ENCODE measurements at regions not wholly inside any gene's neighbourhood (a gene's known extent, or its start where the extent isn't known, plus 50 kb on each side); places are given as distances from the start of the nearest gene placed in this dataset.

DNA sequence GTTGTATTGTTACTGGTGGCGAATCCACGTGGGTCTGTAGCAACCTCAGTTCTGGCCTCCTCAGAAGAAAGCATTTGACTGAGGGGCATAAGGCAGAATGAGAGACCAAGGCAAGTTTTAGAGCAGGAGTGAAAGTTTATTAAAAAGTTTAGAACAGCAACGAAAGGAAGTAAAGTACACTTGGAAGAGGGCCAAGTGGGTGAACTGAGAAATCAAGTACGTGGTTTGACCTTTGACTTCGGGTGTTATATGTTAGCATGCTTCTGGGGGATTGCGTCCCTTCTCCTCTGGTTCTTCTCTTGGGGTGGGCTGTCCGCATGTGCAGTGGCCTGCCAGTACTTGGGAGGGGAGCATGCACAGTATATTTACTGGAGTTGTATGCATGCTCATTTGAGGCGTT is 232.7 kb upstream of the GATB start:
- Histone ChIP-seq H3K27ac (ENCODE audit: extremely low read depth, low read depth, low read length) (no peak overlapping the region), H3K4me3 (ENCODE audit: low read depth, low read length) (no peak overlapping the region), H3K36me3 (ENCODE audit: control insufficient read depth in 2 of 2, insufficient read depth in 1 of 2, low read length in 2 of 2) (no peaks in the 10 kb centered on the region), H3K4me1 (ENCODE audit: control insufficient read depth, insufficient read depth, low read length) (no peaks in the 10 kb centered on the region), H3K9me3 (ENCODE audit: control insufficient read depth, insufficient read depth, low read depth, low read length) (no peaks in the 10 kb centered on the region)
- TF ChIP-seq ZNF404 (tag by site-specific recombination; IDR thresholded peaks at IDR 0.05) (no peak), ZBTB8A (tag by site-specific recombination; IDR thresholded peaks at IDR 0.05) (no peak), ZNF239 (tag by site-specific recombination; IDR thresholded peaks at IDR 0.05) (no peak), SALL2 (tag by site-specific recombination; IDR thresholded peaks at IDR 0.05; ENCODE audit: borderline replicate concordance) (no peak), EGR2 (tag by site-specific recombination; IDR thresholded peaks at IDR 0.05; ENCODE audit: low read depth) (no peak), GFI1B (tag by site-specific recombination; IDR thresholded peaks at IDR 0.05) (no peak), ZNF366 (tag by site-specific recombination; conservative IDR thresholded peaks at IDR 0.05) (no peak), ZNF560 (tag by site-specific recombination; IDR thresholded peaks at IDR 0.05; ENCODE audit: borderline replicate concordance) (no peak), KLF8 (tag by site-specific recombination; IDR thresholded peaks at IDR 0.05) (no peak), ZXDB (tag by site-specific recombination; IDR thresholded peaks at IDR 0.05) (no peak), ZNF140 (tag by site-specific recombination; IDR thresholded peaks at IDR 0.05) (no peak), ZEB2 (tag by site-specific recombination; IDR thresholded peaks at IDR 0.05) (no peak), MZF1 (tag by site-specific recombination; IDR thresholded peaks at IDR 0.05; ENCODE audit: borderline replicate concordance) (no peak), ZNF792 (tag by site-specific recombination; IDR thresholded peaks at IDR 0.05) (no peak), PRDM1 (tag by site-specific recombination; IDR thresholded peaks at IDR 0.05) (no peak)
- TF ChIP-seq, protein P1, sequence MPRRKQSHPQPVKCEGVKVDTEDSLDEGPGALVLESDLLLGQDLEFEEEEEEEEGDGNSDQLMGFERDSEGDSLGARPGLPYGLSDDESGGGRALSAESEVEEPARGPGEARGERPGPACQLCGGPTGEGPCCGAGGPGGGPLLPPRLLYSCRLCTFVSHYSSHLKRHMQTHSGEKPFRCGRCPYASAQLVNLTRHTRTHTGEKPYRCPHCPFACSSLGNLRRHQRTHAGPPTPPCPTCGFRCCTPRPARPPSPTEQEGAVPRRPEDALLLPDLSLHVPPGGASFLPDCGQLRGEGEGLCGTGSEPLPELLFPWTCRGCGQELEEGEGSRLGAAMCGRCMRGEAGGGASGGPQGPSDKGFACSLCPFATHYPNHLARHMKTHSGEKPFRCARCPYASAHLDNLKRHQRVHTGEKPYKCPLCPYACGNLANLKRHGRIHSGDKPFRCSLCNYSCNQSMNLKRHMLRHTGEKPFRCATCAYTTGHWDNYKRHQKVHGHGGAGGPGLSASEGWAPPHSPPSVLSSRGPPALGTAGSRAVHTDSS (tag by site-specific recombination; IDR thresholded peaks at IDR 0.05), result no peak
- TF ChIP-seq, protein P2, sequence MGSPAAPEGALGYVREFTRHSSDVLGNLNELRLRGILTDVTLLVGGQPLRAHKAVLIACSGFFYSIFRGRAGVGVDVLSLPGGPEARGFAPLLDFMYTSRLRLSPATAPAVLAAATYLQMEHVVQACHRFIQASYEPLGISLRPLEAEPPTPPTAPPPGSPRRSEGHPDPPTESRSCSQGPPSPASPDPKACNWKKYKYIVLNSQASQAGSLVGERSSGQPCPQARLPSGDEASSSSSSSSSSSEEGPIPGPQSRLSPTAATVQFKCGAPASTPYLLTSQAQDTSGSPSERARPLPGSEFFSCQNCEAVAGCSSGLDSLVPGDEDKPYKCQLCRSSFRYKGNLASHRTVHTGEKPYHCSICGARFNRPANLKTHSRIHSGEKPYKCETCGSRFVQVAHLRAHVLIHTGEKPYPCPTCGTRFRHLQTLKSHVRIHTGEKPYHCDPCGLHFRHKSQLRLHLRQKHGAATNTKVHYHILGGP (tag by site-specific recombination; IDR thresholded peaks at IDR 0.05), result no peak
- TF ChIP-seq, protein P3, sequence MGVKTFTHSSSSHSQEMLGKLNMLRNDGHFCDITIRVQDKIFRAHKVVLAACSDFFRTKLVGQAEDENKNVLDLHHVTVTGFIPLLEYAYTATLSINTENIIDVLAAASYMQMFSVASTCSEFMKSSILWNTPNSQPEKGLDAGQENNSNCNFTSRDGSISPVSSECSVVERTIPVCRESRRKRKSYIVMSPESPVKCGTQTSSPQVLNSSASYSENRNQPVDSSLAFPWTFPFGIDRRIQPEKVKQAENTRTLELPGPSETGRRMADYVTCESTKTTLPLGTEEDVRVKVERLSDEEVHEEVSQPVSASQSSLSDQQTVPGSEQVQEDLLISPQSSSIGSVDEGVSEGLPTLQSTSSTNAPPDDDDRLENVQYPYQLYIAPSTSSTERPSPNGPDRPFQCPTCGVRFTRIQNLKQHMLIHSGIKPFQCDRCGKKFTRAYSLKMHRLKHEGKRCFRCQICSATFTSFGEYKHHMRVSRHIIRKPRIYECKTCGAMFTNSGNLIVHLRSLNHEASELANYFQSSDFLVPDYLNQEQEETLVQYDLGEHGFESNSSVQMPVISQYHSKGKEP (tag by site-specific recombination; IDR thresholded peaks at IDR 0.05), result no peak
- TF ChIP-seq, protein P4, sequence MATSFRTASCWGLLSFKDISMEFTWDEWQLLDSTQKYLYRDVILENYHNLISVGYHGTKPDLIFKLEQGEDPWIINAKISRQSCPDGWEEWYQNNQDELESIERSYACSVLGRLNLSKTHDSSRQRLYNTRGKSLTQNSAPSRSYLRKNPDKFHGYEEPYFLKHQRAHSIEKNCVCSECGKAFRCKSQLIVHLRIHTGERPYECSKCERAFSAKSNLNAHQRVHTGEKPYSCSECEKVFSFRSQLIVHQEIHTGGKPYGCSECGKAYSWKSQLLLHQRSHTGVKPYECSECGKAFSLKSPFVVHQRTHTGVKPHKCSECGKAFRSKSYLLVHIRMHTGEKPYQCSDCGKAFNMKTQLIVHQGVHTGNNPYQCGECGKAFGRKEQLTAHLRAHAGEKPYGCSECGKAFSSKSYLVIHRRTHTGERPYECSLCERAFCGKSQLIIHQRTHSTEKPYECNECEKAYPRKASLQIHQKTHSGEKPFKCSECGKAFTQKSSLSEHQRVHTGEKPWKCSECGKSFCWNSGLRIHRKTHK (tag by site-specific recombination; IDR thresholded peaks at IDR 0.05), result no peak
- ChIA-PET CTCF (no interaction called here), POLR2A (no interaction called here)

DNA sequence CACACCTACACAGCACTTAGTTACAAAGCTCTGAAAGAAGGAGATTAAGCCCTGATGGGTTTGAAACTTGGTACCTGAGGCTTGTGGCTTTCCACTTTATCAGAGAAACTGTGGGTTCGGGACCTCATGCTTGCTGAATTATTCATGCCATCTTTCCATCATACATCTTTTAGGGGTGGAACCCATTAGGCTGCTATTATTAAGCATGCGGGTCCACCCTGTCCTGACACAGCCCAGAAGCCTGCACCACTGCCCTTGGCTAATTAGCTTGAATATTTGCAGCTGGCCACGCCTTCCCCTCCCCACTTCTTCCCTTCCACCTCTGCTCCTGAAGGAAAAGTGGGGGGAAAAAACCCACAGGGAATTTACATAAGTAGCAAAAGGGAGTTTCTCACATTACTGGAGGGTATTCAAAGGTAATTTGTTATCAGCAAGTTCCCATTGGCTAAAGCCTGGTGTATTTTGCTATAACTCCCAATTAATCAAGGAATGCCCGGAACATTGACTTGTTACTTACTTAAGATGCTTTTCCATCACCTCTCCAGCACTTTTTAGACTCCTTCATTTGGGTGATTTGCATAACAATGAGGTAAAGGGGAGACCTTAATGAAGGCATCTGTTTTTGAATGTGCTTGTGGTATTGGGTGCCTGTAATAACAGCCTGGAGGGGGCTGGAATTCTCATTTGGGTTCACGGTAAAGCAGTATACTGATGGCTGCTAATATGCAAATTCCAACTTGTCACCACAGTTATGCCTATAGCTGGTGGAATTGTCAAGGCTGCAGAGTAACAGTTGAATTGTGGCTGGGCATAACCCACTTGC is 231.7 kb upstream of the GATB start:
- TF ChIP-seq, protein P5, sequence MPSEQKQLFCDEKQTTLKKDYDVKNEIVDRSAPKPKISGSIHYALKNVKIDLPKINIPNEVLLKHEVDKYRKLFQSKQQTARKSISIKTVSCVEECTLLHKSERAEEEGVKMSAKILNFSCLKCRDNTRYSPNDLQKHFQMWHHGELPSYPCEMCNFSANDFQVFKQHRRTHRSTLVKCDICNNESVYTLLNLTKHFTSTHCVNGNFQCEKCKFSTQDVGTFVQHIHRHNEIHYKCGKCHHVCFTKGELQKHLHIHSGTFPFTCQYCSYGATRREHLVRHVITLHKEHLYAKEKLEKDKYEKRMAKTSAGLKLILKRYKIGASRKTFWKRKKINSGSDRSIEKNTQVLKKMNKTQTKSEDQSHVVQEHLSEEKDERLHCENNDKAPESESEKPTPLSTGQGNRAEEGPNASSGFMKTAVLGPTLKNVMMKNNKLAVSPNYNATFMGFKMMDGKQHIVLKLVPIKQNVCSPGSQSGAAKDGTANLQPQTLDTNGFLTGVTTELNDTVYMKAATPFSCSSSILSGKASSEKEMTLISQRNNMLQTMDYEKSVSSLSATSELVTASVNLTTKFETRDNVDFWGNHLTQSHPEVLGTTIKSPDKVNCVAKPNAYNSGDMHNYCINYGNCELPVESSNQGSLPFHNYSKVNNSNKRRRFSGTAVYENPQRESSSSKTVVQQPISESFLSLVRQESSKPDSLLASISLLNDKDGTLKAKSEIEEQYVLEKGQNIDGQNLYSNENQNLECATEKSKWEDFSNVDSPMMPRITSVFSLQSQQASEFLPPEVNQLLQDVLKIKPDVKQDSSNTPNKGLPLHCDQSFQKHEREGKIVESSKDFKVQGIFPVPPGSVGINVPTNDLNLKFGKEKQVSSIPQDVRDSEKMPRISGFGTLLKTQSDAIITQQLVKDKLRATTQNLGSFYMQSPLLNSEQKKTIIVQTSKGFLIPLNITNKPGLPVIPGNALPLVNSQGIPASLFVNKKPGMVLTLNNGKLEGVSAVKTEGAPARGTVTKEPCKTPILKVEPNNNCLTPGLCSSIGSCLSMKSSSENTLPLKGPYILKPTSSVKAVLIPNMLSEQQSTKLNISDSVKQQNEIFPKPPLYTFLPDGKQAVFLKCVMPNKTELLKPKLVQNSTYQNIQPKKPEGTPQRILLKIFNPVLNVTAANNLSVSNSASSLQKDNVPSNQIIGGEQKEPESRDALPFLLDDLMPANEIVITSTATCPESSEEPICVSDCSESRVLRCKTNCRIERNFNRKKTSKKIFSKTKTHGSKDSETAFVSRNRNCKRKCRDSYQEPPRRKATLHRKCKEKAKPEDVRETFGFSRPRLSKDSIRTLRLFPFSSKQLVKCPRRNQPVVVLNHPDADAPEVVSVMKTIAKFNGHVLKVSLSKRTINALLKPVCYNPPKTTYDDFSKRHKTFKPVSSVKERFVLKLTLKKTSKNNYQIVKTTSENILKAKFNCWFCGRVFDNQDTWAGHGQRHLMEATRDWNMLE (tag by site-specific recombination; conservative IDR thresholded peaks at IDR 0.05; ENCODE audit: low read depth), result no peak
- TF ChIP-seq ZNF10 (tag by site-specific recombination; IDR thresholded peaks at IDR 0.05) (no peak), ZFP37 (tag by site-specific recombination; IDR thresholded peaks at IDR 0.05) (no peak), KLF16 (tag by site-specific recombination; IDR thresholded peaks at IDR 0.05) (no peak), ZNF350 (tag by site-specific recombination; IDR thresholded peaks at IDR 0.05) (no peak)
- no peaks in the 10 kb centered on the region for H3K36me3 ChIP-seq (ENCODE audit: control insufficient read depth in 2 of 2, insufficient read depth in 1 of 2, low read length in 2 of 2)
- no peaks in the 10 kb centered on the region for H3K4me1 ChIP-seq (ENCODE audit: control insufficient read depth, insufficient read depth, low read length)
- H3K9me3 ChIP-seq (ENCODE audit: control insufficient read depth, insufficient read depth, low read depth, low read length), result no peaks in the 10 kb centered on the region
- no peak overlapping the region for H3K27ac ChIP-seq (ENCODE audit: extremely low read depth, low read depth, low read length)
- ChIA-PET CTCF (interaction anchor here (1.3 kb wide), 1 partner anchor 167 kb away, joined by 3 read pairs; no protein-coding TSS in a partner anchor), POLR2A (no interaction called here)
- no peak overlapping the region for H3K4me3 ChIP-seq (ENCODE audit: low read depth, low read length)
